Immature natural killer cell (primary cell): ENCODE measurements at regions not wholly inside any gene's neighbourhood (a gene's known extent, or its start where the extent isn't known, plus 50 kb on each side); places are given as distances from the start of the nearest gene placed in this dataset.
"Not testable (repeated sequence)": the region's sequence is repeated elsewhere in the genome, so short reads cannot be mapped to it uniquely, and the experiment has no call there.

Experiments used
- DNase-seq, 3 donors: peaks; one replicate each; pipeline ENCODE4 v3.0.0; 2022; ENCODE audit warnings: mixed read lengths in 1 of 3
- H3K27ac Mint-ChIP-seq, 6 donors: one replicate each; pipeline ENCODE4 v1.8.0; 2020; ENCODE audit warnings: mixed read lengths in 6 of 6, mild to moderate bottlenecking in 5 of 6, inconsistent platforms in 4 of 6, moderate library complexity in 3 of 6
- H3K27me3 Mint-ChIP-seq, 3 donors: one replicate each; pipeline ENCODE4 v1.8.0; 2020 to 2021; ENCODE audit warnings: low read depth in 3 of 3, mild to moderate bottlenecking in 3 of 3, mixed read lengths in 3 of 3, moderate library complexity in 3 of 3, inconsistent platforms in 1 of 3
- H3K36me3 Mint-ChIP-seq, 3 donors: one replicate each; pipeline ENCODE4 v1.8.0; 2020; ENCODE audit warnings: mixed read lengths in 3 of 3, inconsistent platforms in 2 of 3, mild to moderate bottlenecking in 2 of 3
- H3K4me1 Mint-ChIP-seq, 2 donors: one replicate each; pipeline ENCODE4 v1.8.0; 2020; ENCODE audit warnings: inconsistent platforms in 2 of 2, mild to moderate bottlenecking in 2 of 2, mixed read lengths in 2 of 2, moderate library complexity in 1 of 2
- H3K4me3 Mint-ChIP-seq, 5 donors: one replicate each; pipeline ENCODE4 v1.8.0; 2020; ENCODE audit warnings: mild to moderate bottlenecking in 5 of 5, mixed read lengths in 5 of 5, inconsistent platforms in 3 of 5, moderate library complexity in 3 of 5
- H3K9me3 Mint-ChIP-seq, 6 donors: one replicate each; pipeline ENCODE4 v1.8.0; 2020; ENCODE audit warnings: mild to moderate bottlenecking in 6 of 6, mixed read lengths in 6 of 6, inconsistent platforms in 4 of 6, moderate library complexity in 3 of 6

- H3K9me3 Mint-ChIP-seq, result no peaks in the 10 kb centered on the region
- H3K27me3 Mint-ChIP-seq, result peaks cover 1 to 9% (median 7%) of the 10 kb centered on the region in 3 donors
- DNase-seq, result no peak
- H3K27ac Mint-ChIP-seq, result no peak overlapping the region
- no peaks in the 10 kb centered on the region for H3K4me1 Mint-ChIP-seq
- no peaks in the 10 kb centered on the region for H3K36me3 Mint-ChIP-seq
- H3K4me3 Mint-ChIP-seq, result no peak overlapping the region
Observed at GRCh38 chr17:65320820-65321219, 183.7 kb downstream of the RGS9 start.

- Mint-ChIP-seq H3K27me3 (peaks cover 6 to 43% (median 9%) of the 10 kb centered on the region in 3 donors), H3K27ac (no peak overlapping the region), H3K9me3 (no peaks in the 10 kb centered on the region), H3K4me1 (peaks cover 4 to 8% of the 10 kb centered on the region in 2 donors), H3K4me3 (peak overlapping the region in 1 of 5 donors; percentile 7), H3K36me3 (no peaks in the 10 kb centered on the region)
- no peak for DNase-seq
Observed at GRCh38 chr17:65314212-65314611, 177.0 kb downstream of the RGS9 start.

GRCh38 chr17:65312718-65313377 is 175.7 kb downstream of the RGS9 start:
- H3K27me3 Mint-ChIP-seq, result peaks cover 6 to 45% (median 11%) of the 10 kb centered on the region in 3 donors
- no peak overlapping the region for H3K4me3 Mint-ChIP-seq
- no peaks in the 10 kb centered on the region for H3K9me3 Mint-ChIP-seq
- peaks cover 4 to 8% of the 10 kb centered on the region in 2 donors for H3K4me1 Mint-ChIP-seq
- no peak for DNase-seq
- H3K27ac Mint-ChIP-seq, result no peak overlapping the region
- H3K36me3 Mint-ChIP-seq, result no peaks in the 10 kb centered on the region

GRCh38 chr17:65311261-65311660 is 174.1 kb downstream of the RGS9 start:
- H3K27me3 Mint-ChIP-seq, result peaks cover 5 to 38% (median 12%) of the 10 kb centered on the region in 3 donors
- H3K4me3 Mint-ChIP-seq, result no peak overlapping the region
- peaks cover 4 to 8% of the 10 kb centered on the region in 2 donors for H3K4me1 Mint-ChIP-seq
- H3K27ac Mint-ChIP-seq, result no peak overlapping the region
- H3K36me3 Mint-ChIP-seq, result no peaks in the 10 kb centered on the region
- no peak for DNase-seq
- H3K9me3 Mint-ChIP-seq, result no peaks in the 10 kb centered on the region

DNA sequence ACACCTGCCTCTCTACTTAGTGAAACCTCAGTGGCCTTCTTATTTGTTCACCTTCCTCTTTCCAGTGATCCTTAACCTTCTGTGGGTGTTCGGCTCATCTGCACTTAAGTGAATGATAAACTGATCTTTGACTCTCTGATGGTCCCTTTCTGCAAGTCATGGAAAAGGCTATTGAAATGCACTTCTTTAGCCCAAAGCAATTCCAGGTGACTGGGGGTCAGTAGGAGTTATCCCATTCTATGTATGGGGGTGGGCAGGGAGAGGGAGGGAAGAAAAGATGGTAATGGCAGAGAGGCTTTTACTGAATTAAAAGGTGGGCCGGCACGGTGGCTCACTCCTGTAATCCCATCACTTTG is 170.8 kb downstream of the RGS9 start:
- Mint-ChIP-seq H3K4me3 (no peak overlapping the region), H3K4me1 (no peaks in the 10 kb centered on the region), H3K27me3 (peaks cover 5 to 27% (median 12%) of the 10 kb centered on the region in 3 donors), H3K9me3 (no peaks in the 10 kb centered on the region), H3K27ac (no peak overlapping the region), H3K36me3 (no peaks in the 10 kb centered on the region)
- DNase-seq, result no peak

GRCh38 chr17:65307081-65307960 is 170.2 kb downstream of the RGS9 start:
- Mint-ChIP-seq H3K27me3 (peaks cover 2 to 24% (median 12%) of the 10 kb centered on the region in 3 donors), H3K9me3 (no peaks in the 10 kb centered on the region), H3K4me1 (no peaks in the 10 kb centered on the region), H3K4me3 (no peak overlapping the region), H3K27ac (no peak overlapping the region), H3K36me3 (no peaks in the 10 kb centered on the region)
- no peak for DNase-seq

GRCh38 chr17:65305778-65306177 is 168.6 kb downstream of the RGS9 start:
- H3K36me3 Mint-ChIP-seq, result no peaks in the 10 kb centered on the region
- DNase-seq, result no peak
- H3K27me3 Mint-ChIP-seq, result peaks cover 0 to 17% (median 10%) of the 10 kb centered on the region in 3 donors
- no peaks in the 10 kb centered on the region for H3K9me3 Mint-ChIP-seq
- no peak overlapping the region for H3K4me3 Mint-ChIP-seq
- H3K27ac Mint-ChIP-seq, result no peak overlapping the region
- no peaks in the 10 kb centered on the region for H3K4me1 Mint-ChIP-seq

- no peak overlapping the region for H3K27ac Mint-ChIP-seq
- no peaks in the 10 kb centered on the region for H3K36me3 Mint-ChIP-seq
- no peaks in the 10 kb centered on the region for H3K4me1 Mint-ChIP-seq
- no peaks in the 10 kb centered on the region for H3K9me3 Mint-ChIP-seq
- no peak overlapping the region for H3K4me3 Mint-ChIP-seq
- H3K27me3 Mint-ChIP-seq, result peaks cover 0 to 14% (median 10%) of the 10 kb centered on the region in 3 donors
- DNase-seq, result no peak
Observed at GRCh38 chr17:65305116-65305515, 167.9 kb downstream of the RGS9 start.

DNA sequence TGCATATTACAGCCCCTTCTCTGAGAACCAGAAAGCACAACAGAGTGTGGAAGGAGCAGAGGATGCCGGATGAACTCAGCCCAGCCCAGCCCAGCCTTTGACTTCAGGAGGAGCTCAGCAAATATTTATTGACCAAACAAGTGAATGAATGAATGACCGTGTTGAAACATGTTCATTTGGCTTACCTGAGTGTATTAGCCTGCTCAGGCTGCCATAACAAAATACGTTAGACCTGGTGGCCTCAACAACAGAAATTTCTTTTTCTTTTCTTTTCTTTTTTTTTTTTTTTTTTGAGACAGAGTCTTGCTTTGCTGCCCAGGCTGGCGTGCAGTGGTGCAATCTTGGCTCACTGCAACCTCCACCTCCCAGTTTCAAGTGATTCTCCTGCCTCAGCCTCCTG is 164.7 kb downstream of the RGS9 start:
- not testable (repeated sequence) for H3K9me3 Mint-ChIP-seq, H3K36me3 Mint-ChIP-seq, H3K4me1 Mint-ChIP-seq, DNase-seq, H3K27ac Mint-ChIP-seq, H3K4me3 Mint-ChIP-seq
- peaks cover 0 to 12% (median 5%) of the 10 kb centered on the region in 3 donors for H3K27me3 Mint-ChIP-seq

DNA sequence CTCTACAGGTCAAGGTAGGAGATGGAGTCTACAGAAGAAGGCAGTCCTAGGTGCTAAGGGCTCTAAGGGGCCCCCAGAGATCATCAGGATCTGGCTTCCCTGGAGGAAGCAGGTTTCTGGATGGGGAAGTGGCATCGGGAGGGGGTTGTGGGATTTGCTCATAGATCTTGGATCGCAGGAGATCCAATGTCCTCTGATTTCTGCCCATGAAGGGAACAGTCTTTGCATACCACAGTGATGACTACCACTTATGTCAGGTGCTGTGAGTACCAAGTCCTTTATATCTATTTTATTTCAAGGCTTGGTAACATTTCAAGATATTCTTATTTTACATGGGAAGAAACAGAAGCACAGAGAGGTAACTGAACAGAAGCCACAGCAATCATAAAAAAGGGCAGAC is 164.0 kb downstream of the RGS9 start:
- no peak overlapping the region for H3K27ac Mint-ChIP-seq
- no peaks in the 10 kb centered on the region for H3K36me3 Mint-ChIP-seq
- no peaks in the 10 kb centered on the region for H3K4me1 Mint-ChIP-seq
- DNase-seq, result no peak
- peaks cover 0 to 12% (median 5%) of the 10 kb centered on the region in 3 donors for H3K27me3 Mint-ChIP-seq
- no peak overlapping the region for H3K4me3 Mint-ChIP-seq
- H3K9me3 Mint-ChIP-seq, result peaks cover 0 to 2% (median 0%) of the 10 kb centered on the region in 6 donors

- Mint-ChIP-seq H3K9me3 (peaks cover 0 to 2% (median 0%) of the 10 kb centered on the region in 6 donors), H3K27ac (no peak overlapping the region), H3K4me3 (no peak overlapping the region), H3K27me3 (peaks cover 0 to 17% (median 2%) of the 10 kb centered on the region in 3 donors), H3K36me3 (no peaks in the 10 kb centered on the region), H3K4me1 (no peaks in the 10 kb centered on the region)
- DNase-seq, result no peak
Observed at GRCh38 chr17:65297916-65298315, 160.7 kb downstream of the RGS9 start.

DNA sequence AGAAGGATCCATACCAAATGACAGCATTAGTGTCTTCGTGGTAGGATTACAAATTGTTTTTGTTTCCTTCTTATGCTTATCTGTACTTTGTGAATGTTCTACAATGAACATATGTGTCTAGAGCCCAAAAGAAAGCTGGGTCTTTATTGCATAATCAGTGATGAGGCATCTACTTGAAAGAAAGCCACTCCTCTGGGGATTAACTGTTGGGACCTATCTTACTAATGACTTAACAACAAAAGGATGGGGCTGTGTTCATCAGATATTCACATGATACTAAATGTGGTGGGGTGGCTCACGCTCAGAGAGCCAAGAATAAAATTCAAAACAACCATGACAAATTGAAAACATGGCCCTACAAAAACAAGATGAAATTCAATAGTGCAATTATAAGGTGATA is 160.2 kb downstream of the RGS9 start:
- peaks cover 0 to 2% (median 0%) of the 10 kb centered on the region in 6 donors for H3K9me3 Mint-ChIP-seq
- H3K27ac Mint-ChIP-seq, result no peak overlapping the region
- peaks cover 0 to 14% (median 2%) of the 10 kb centered on the region in 3 donors for H3K27me3 Mint-ChIP-seq
- no peak overlapping the region for H3K4me3 Mint-ChIP-seq
- no peak for DNase-seq
- no peaks in the 10 kb centered on the region for H3K36me3 Mint-ChIP-seq
- H3K4me1 Mint-ChIP-seq, result no peaks in the 10 kb centered on the region

GRCh38 chr17:65294181-65294719 is 157.1 kb downstream of the RGS9 start:
- Mint-ChIP-seq H3K27ac (peak overlapping the region in 1 of 6 donors; percentile 65), H3K4me1 (no peaks in the 10 kb centered on the region), H3K4me3 (no peak overlapping the region), H3K36me3 (no peaks in the 10 kb centered on the region), H3K9me3 (no peaks in the 10 kb centered on the region), H3K27me3 (peaks cover 0 to 7% (median 2%) of the 10 kb centered on the region in 3 donors)
- peak; percentile 19 to 44 (median 26) for DNase-seq

- Mint-ChIP-seq H3K4me3 (no peak overlapping the region), H3K9me3 (no peaks in the 10 kb centered on the region), H3K36me3 (no peaks in the 10 kb centered on the region), H3K27ac (no peak overlapping the region), H3K27me3 (peaks cover 0 to 6% (median 4%) of the 10 kb centered on the region in 3 donors), H3K4me1 (no peaks in the 10 kb centered on the region)
- no peak for DNase-seq
Observed at GRCh38 chr17:65293584-65294180, 156.5 kb downstream of the RGS9 start.
